ENCODE measurements at regions not wholly inside any gene's neighbourhood (a gene's known extent, or its start where the extent isn't known, plus 50 kb on each side); places are given as distances from the start of the nearest gene placed in this dataset.

DNA sequence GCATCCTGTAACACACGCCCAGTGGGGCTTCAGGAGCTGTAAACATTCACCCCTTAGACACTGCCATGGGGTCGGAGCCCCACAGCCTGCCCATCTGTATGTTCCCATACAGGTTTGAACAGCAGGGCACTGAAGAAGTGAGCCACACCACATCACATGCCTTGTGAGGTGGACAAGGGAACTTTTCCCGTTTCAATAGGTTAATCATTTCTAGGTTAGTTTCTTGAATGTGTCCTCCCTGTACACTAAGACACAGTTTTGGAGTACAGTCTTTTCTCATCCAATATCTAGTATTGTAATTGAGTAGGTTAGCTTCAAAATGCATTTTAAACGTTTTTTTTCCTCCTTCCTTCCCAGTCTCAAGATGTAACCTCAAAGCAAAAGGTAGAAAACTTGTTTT lies 700.2 kb upstream of the PCDH20 start:
- Histone ChIP-seq H3K4me3 (replicated peaks in 1 of 2; ENCODE audit: low read depth in 1 of 2, low read length in 2 of 2) (no peak overlapping the region), H3K4me1 (ENCODE audit: control insufficient read depth in 1 of 2, insufficient read depth in 2 of 2, low read length in 2 of 2) (no peaks in the 10 kb centered on the region), H3K9me3 (ENCODE audit: control insufficient read depth in 1 of 2, insufficient read depth in 1 of 2, low read depth in 1 of 2, low read length in 2 of 2) (no peaks in the 10 kb centered on the region), H3K79me2 (ENCODE audit: insufficient read depth, low read length) (no peaks in the 10 kb centered on the region), H3K4me2 (ENCODE audit: low read length) (no peak overlapping the region), H3K9me2 (ENCODE audit: insufficient read depth) (no peaks in the 10 kb centered on the region), H3K9ac (ENCODE audit: low read length) (no peak overlapping the region), H4K20me1 (ENCODE audit: insufficient read depth) (no peaks in the 10 kb centered on the region), H3K27ac (ENCODE audit: low read depth, low read length) (no peak overlapping the region), H3K27me3 (ENCODE audit: insufficient read depth, low read length) (no peaks in the 10 kb centered on the region), H2AFZ (ENCODE audit: low read depth, low read length, poor library complexity, severe bottlenecking) (no peak overlapping the region), H3K36me3 (ENCODE audit: control insufficient read depth in 1 of 2, insufficient read depth in 2 of 2, low read length in 2 of 2) (no peaks in the 10 kb centered on the region)
- intact Hi-C loops (cut with micrococcal nuclease), result no loop called here
- ChIA-PET POLR2A (no interaction called here), CTCF (no interaction called here), RAD21 (ENCODE audit: low non-redundant PET in 1 of 2, low total read pairs in 2 of 2, uncharacterized antibody in 2 of 2, unreplicated experiment in 2 of 2) (no interaction called here)
- ATAC-seq (no peak), DNase-seq (ENCODE audit: low read depth, low spot score) (no peak)
- BruUV-seq (replicated peaks), result no TSS peak
- TF ChIP-seq, protein P1, sequence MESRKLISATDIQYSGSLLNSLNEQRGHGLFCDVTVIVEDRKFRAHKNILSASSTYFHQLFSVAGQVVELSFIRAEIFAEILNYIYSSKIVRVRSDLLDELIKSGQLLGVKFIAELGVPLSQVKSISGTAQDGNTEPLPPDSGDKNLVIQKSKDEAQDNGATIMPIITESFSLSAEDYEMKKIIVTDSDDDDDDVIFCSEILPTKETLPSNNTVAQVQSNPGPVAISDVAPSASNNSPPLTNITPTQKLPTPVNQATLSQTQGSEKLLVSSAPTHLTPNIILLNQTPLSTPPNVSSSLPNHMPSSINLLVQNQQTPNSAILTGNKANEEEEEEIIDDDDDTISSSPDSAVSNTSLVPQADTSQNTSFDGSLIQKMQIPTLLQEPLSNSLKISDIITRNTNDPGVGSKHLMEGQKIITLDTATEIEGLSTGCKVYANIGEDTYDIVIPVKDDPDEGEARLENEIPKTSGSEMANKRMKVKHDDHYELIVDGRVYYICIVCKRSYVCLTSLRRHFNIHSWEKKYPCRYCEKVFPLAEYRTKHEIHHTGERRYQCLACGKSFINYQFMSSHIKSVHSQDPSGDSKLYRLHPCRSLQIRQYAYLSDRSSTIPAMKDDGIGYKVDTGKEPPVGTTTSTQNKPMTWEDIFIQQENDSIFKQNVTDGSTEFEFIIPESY (IDR thresholded peaks at IDR 0.05; ENCODE audit: extremely low read depth, insufficient replicate concordance, low read length), result no peak
- no peak for TF ChIP-seq EZH2 (IDR thresholded peaks at IDR 0.05)

DNA sequence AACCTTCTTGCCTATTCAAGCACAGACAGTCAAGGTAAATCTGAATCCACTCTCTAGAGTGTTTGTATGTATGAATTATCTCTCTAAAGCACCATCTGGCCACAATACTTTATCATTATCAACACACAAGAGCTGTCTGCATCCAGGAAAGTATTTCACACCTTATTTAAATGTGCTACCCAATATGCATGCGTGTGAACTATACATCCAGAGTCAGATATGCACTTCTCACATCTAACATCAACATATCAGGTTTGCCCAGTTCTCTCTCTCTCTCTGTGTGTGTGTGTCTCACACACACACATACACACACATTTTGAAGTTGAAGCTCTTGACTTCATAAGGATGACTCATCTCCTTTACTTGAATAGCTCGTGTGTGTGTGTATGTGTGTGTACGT lies 697.5 kb upstream of the PCDH20 start:
- no peaks in the 10 kb centered on the region for H3K9me2 ChIP-seq (ENCODE audit: insufficient read depth)
- no peaks in the 10 kb centered on the region for H3K9me3 ChIP-seq (ENCODE audit: control insufficient read depth in 1 of 2, insufficient read depth in 1 of 2, low read depth in 1 of 2, low read length in 2 of 2)
- no peak overlapping the region for H3K4me2 ChIP-seq (ENCODE audit: low read length)
- no peak overlapping the region for H3K27ac ChIP-seq (ENCODE audit: low read depth, low read length)
- no peak overlapping the region for H2AFZ ChIP-seq (ENCODE audit: low read depth, low read length, poor library complexity, severe bottlenecking)
- no peak for ATAC-seq
- no peaks in the 10 kb centered on the region for H3K79me2 ChIP-seq (ENCODE audit: insufficient read depth, low read length)
- no peaks in the 10 kb centered on the region for H3K27me3 ChIP-seq (ENCODE audit: insufficient read depth, low read length)
- intact Hi-C loops (cut with micrococcal nuclease), result no loop called here
- ChIA-PET RAD21 (ENCODE audit: low non-redundant PET in 1 of 2, low total read pairs in 2 of 2, uncharacterized antibody in 2 of 2, unreplicated experiment in 2 of 2) (no interaction called here), POLR2A (no interaction called here), CTCF (no interaction called here)
- no peak overlapping the region for H3K4me3 ChIP-seq (replicated peaks in 1 of 2; ENCODE audit: low read depth in 1 of 2, low read length in 2 of 2)
- H4K20me1 ChIP-seq (ENCODE audit: insufficient read depth), result no peaks in the 10 kb centered on the region
- H3K9ac ChIP-seq (ENCODE audit: low read length), result no peak overlapping the region
- no peak for TF ChIP-seq EZH2 (IDR thresholded peaks at IDR 0.05)
- TF ChIP-seq YY1 (IDR thresholded peaks at IDR 0.05; ENCODE audit: extremely low read depth, insufficient replicate concordance, low read depth, low read length), result no peak
- TF ChIP-seq TCF7L2 (IDR thresholded peaks at IDR 0.05; ENCODE audit: borderline replicate concordance, extremely low read depth, insufficient read depth, insufficient read length), result no peak
- no peak for TF ChIP-seq ZFX (IDR thresholded peaks at IDR 0.05)
- TF ChIP-seq POLR2AphosphoS5 (IDR thresholded peaks at IDR 0.05; ENCODE audit: low read depth, low read length), result no peak
- TF ChIP-seq RAD21 (IDR thresholded peaks at IDR 0.05; ENCODE audit: low read depth), result no peak
- no peak for TF ChIP-seq EGR1 (IDR thresholded peaks at IDR 0.05; ENCODE audit: low read depth)
- TF ChIP-seq CBX3 (IDR thresholded peaks at IDR 0.05; ENCODE audit: low read depth), result no peak
- no peak for TF ChIP-seq ZNF274 (IDR thresholded peaks at IDR 0.05; ENCODE audit: low read depth, low read length)
- DNase-seq (ENCODE audit: low read depth, low spot score), result no peak
- no TSS peak for BruUV-seq (replicated peaks)
- no peaks in the 10 kb centered on the region for H3K36me3 ChIP-seq (ENCODE audit: control insufficient read depth in 1 of 2, insufficient read depth in 2 of 2, low read length in 2 of 2)
- no peaks in the 10 kb centered on the region for H3K4me1 ChIP-seq (ENCODE audit: control insufficient read depth in 1 of 2, insufficient read depth in 2 of 2, low read length in 2 of 2)

All from HCT116 (cell line).